Mucosa of descending colon (tissue), 3 donors: ENCODE measurements at regions not wholly inside any gene's neighbourhood (a gene's known extent, or its start where the extent isn't known, plus 50 kb on each side); places are given as distances from the start of the nearest gene placed in this dataset.
"Not testable (repeated sequence)": the region's sequence is repeated elsewhere in the genome, so short reads cannot be mapped to it uniquely, and the experiment has no call there.

Experiments
- ATAC-seq: fragments of 200-7000 bp; cut with Tn5 transposase; one replicate; pipeline ENCODE4 v1.9.1; 2020; ENCODE audit warnings: mild to moderate bottlenecking, moderate library complexity
- DNase-seq, 3 donors: peaks; one replicate each; pipeline ENCODE4 v3.0.0-alpha.2; 2020
- H3K36me3 ChIP-seq: fragments of 200-600 bp; one replicate; pipeline ENCODE4 v1.8.0; 2021; ENCODE audit warnings: low read depth, mild to moderate bottlenecking
- H3K4me1 ChIP-seq: fragments of 200-600 bp; one replicate; pipeline ENCODE4 v1.8.0; 2021; ENCODE audit warnings: low read depth, mild to moderate bottlenecking
- H3K4me3 ChIP-seq: fragments of 200-600 bp; one replicate; pipeline ENCODE4 v1.8.0; 2021; ENCODE audit warnings: mild to moderate bottlenecking
- H3K9me3 ChIP-seq: fragments of 200-600 bp; one replicate; pipeline ENCODE4 v1.8.0; 2021; ENCODE audit warnings: mild to moderate bottlenecking
- CTCF ChIP-seq: fragments of 200-600 bp; IDR thresholded peaks from one replicate; pipeline ENCODE4 v1.8.0; 2022; ENCODE audit warnings: antibody characterized with exemption, mild to moderate bottlenecking
- intact Hi-C, 2 donors: fragments of 100-400 bp; cut with DNase I in 1 of 2; cut with micrococcal nuclease in 1 of 2; formaldehyde crosslinking; loops; one replicate each; pipeline versions ENCODE4 v1.11.0 to v1.11.1; 2022; cut with DNase I, micrococcal nuclease
- donor health status: DM: no; HTN: no; CAD: no; lungs with moderate emphysema.
- donor health status: DM: no; HTN: no; CAD: no.
- donor health status: DM: no; HTN: yes; CAD: no.

- Histone ChIP-seq H3K4me3 (no peak overlapping the region), H3K4me1 (no peaks in the 10 kb centered on the region), H3K9me3 (peaks cover 10% of the 10 kb centered on the region), H3K36me3 (no peaks in the 10 kb centered on the region)
- intact Hi-C loops = no loop called here
- DNase-seq = no peak
- ATAC-seq = no peak
- TF ChIP-seq CTCF = no peak
Observed at GRCh38 chr5:28313321-28313951, 1275.0 kb upstream of the CDH9 start.

- no peak overlapping the region for H3K4me3 ChIP-seq
Observed at GRCh38 chr5:28310696-28311095, 1272.3 kb upstream of the CDH9 start.

GRCh38 chr5:28305891-28306290 is 1267.5 kb upstream of the CDH9 start:
- TF ChIP-seq CTCF = no peak
- no peaks in the 10 kb centered on the region for H3K4me1 ChIP-seq
- ATAC-seq (no peak), DNase-seq (no peak)
- H3K9me3 ChIP-seq = peaks cover 26% of the 10 kb centered on the region
- H3K4me3 ChIP-seq = no peak overlapping the region
- H3K36me3 ChIP-seq = no peaks in the 10 kb centered on the region
- intact Hi-C loops = no loop called here

More at GRCh38 chr5:28310696-28311095, 1272.3 kb upstream of the CDH9 start:
- DNase-seq = peak in 1 of 3 donors; percentile 33
- Histone ChIP-seq H3K4me1 (no peaks in the 10 kb centered on the region), H3K36me3 (no peaks in the 10 kb centered on the region), H3K9me3 (peaks cover 14% of the 10 kb centered on the region)
- intact Hi-C loops = no loop called here
- no peak for ATAC-seq
- no peak for TF ChIP-seq CTCF

GRCh38 chr5:28301712-28302111 is 1263.3 kb upstream of the CDH9 start:
- Histone ChIP-seq H3K9me3 (peaks cover 25% of the 10 kb centered on the region), H3K4me3 (no peak overlapping the region), H3K4me1 (no peaks in the 10 kb centered on the region), H3K36me3 (no peaks in the 10 kb centered on the region)
- TF ChIP-seq CTCF = no peak
- intact Hi-C loops = no loop called here
- DNase-seq = no peak
- no peak for ATAC-seq

GRCh38 chr5:28296254-28297013 is 1258.0 kb upstream of the CDH9 start:
- intact Hi-C loops = no loop called here
- no peak for TF ChIP-seq CTCF
- Histone ChIP-seq H3K36me3 (no peaks in the 10 kb centered on the region), H3K9me3 (peaks cover 21% of the 10 kb centered on the region), H3K4me1 (no peaks in the 10 kb centered on the region), H3K4me3 (no peak overlapping the region)
- ATAC-seq (no peak), DNase-seq (no peak)

- ATAC-seq, intact Hi-C loops, DNase-seq, H3K36me3 ChIP-seq, H3K4me1 ChIP-seq, H3K4me3 ChIP-seq: not testable (repeated sequence)
- H3K9me3 ChIP-seq = peaks cover 32% of the 10 kb centered on the region
Observed at GRCh38 chr5:28287021-28287420, 1248.6 kb upstream of the CDH9 start.
